Spleen (tissue), 11 donors: ENCODE measurements at regions not wholly inside any gene's neighbourhood (a gene's known extent, or its start where the extent isn't known, plus 50 kb on each side); places are given as distances from the start of the nearest gene placed in this dataset.

Source experiments
- DNase-seq: peaks from one replicate; pipeline ENCODE4 v3.0.0-alpha.2; 2020
- H3K27ac ChIP-seq, 8 donors: fragments of 200-600 bp; sonication (generic) in 7 of 8; 1 replicate in 4 of 8; 2 replicates in 4 of 8; pipeline versions ENCODE4 v1.5.0 to v1.8.0; 2016 to 2021; ENCODE audit warnings: inconsistent platforms in 4 of 8, mild to moderate bottlenecking in 4 of 8, moderate library complexity in 1 of 8
- H3K27me3 ChIP-seq, 7 donors: fragments of 200-600 bp; sonication (generic) in 6 of 7; replicated peaks in 1 of 7; 1 replicate in 4 of 7; 2 replicates in 3 of 7; pipeline versions ENCODE4 v1.5.0 to v1.8.0; 2016 to 2021; ENCODE audit warnings: inconsistent platforms in 3 of 7, mild to moderate bottlenecking in 1 of 7
- H3K36me3 ChIP-seq, 6 donors: fragments of 200-600 bp; sonication (generic) in 5 of 6; 1 replicate in 4 of 6; 2 replicates in 2 of 6; pipeline versions ENCODE4 v1.5.0 to v1.8.0; 2016 to 2021; ENCODE audit warnings: inconsistent platforms in 2 of 6
- H3K4me1 ChIP-seq, 6 donors: fragments of 200-600 bp; sonication (generic) in 5 of 6; 1 replicate in 3 of 6; 2 replicates in 3 of 6; pipeline versions ENCODE4 v1.5.0 to v1.8.0; 2016 to 2021; ENCODE audit warnings: inconsistent platforms in 3 of 6
- H3K4me3 ChIP-seq, 8 donors: fragments of 200-600 bp; sonication (generic) in 7 of 8; 1 replicate in 4 of 8; 2 replicates in 4 of 8; pipeline versions ENCODE4 v1.5.0 to v1.8.0; 2016 to 2021; ENCODE audit warnings: inconsistent platforms in 4 of 8, mild to moderate bottlenecking in 4 of 8, moderate library complexity in 2 of 8
- H3K9me3 ChIP-seq, 8 donors: fragments of 200-600 bp; sonication (generic) in 7 of 8; 1 replicate in 4 of 8; 2 replicates in 4 of 8; pipeline versions ENCODE4 v1.5.0 to v1.8.0; 2016 to 2021; ENCODE audit warnings: inconsistent platforms in 4 of 8
- POLR2A ChIP-seq, 3 donors: fragments of 450-650 bp; IDR thresholded peaks; one replicate each; pipeline ENCODE4 v1.5.1; 2017; ENCODE audit warnings: antibody characterized with exemption in 3 of 3, mild to moderate bottlenecking in 1 of 3
- POLR2AphosphoS5 ChIP-seq, 3 donors: sonication (generic); formaldehyde crosslinking; IDR thresholded peaks; one replicate each; pipeline ENCODE4 v1.5.1; 2017; ENCODE audit warnings: antibody characterized with exemption in 3 of 3
- WGBS, 5 donors: extraction: QIAGEN DNeasy Blood & Tissue Kit in 3 of 5; methylation state at CpG; one replicate each; pipeline versions ENCODE4 v1.1.5 to v1.1.7; 2013 to 2018; 5-methylcytosine and 5-hydroxymethylcytosine counted together
- intact Hi-C: fragments of 100-400 bp; cut with DNase I; formaldehyde crosslinking; loops from one replicate; pipeline ENCODE4 v1.15.0; 2023; ENCODE audit warnings: low total_unique reads
- TF ChIP-seq, protein P1 (sequence below), 11 experiments: fragments of 200-600 bp in 7 of 11; fragments of 450-650 bp in 4 of 11; sonication (generic) in 4 of 11; IDR thresholded peaks in 8 of 11; conservative IDR thresholded peaks in 3 of 11; 1 replicate in 7 of 11; 2 replicates in 4 of 11; pipeline versions ENCODE4 v1.4.0 to v1.8.0; 2016 to 2021; ENCODE audit warnings: antibody characterized with exemption in 11 of 11, inconsistent platforms in 4 of 11, mild to moderate bottlenecking in 1 of 11
- donor health status: healthy with polysubstance abuse.
- donor health status: DM: no; HTN: no; CAD: no; lungs with moderate emphysema.
- donor health status: DM: no; HTN: no; CAD: no.
- donor health status: Bipolar disorder and iron deficiency.
- donor health status: healthy.
- donor health status: DM: no; HTN: no; CAD: no.
- donor health status: DM: yes; HTN: yes; CAD: no.

DNA sequence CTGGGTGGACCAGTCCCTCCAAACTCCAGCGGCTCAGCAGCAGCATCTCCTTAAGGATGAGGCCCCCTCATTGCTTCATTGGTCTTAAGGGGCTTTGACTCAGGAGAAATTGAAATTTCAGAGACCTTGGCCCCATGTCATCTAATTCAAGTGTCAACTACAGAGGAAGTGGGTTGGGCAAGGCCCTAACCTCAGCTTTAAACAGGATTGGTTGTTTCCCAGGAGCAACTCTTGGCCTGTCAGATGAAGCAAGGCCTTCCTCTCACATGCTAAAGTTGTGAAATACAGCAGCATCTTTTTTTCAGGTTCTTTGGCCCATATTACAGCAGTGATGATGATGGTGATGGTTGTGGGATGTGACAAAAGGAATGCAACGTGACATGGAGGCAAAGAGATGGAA is 348.3 kb downstream of the ICE1 start:
- peaks cover 0 to 17% (median 2%) of the 10 kb centered on the region in 6 donors for H3K4me1 ChIP-seq
- H3K27me3 ChIP-seq = no peaks in the 10 kb centered on the region
- intact Hi-C loops = no loop called here
- H3K9me3 ChIP-seq = no peaks in the 10 kb centered on the region
- no peak overlapping the region for H3K4me3 ChIP-seq
- H3K27ac ChIP-seq = no peak overlapping the region
- TF ChIP-seq, protein P1, sequence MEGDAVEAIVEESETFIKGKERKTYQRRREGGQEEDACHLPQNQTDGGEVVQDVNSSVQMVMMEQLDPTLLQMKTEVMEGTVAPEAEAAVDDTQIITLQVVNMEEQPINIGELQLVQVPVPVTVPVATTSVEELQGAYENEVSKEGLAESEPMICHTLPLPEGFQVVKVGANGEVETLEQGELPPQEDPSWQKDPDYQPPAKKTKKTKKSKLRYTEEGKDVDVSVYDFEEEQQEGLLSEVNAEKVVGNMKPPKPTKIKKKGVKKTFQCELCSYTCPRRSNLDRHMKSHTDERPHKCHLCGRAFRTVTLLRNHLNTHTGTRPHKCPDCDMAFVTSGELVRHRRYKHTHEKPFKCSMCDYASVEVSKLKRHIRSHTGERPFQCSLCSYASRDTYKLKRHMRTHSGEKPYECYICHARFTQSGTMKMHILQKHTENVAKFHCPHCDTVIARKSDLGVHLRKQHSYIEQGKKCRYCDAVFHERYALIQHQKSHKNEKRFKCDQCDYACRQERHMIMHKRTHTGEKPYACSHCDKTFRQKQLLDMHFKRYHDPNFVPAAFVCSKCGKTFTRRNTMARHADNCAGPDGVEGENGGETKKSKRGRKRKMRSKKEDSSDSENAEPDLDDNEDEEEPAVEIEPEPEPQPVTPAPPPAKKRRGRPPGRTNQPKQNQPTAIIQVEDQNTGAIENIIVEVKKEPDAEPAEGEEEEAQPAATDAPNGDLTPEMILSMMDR (IDR thresholded peaks at IDR 0.05 in 8 of 11, conservative IDR thresholded peaks at IDR 0.05 in 3 of 11) = no peak
- TF ChIP-seq POLR2A (IDR thresholded peaks at IDR 0.05) (no peak), POLR2AphosphoS5 (IDR thresholded peaks at IDR 0.05) (no peak)
- DNase-seq = no peak
- no peaks in the 10 kb centered on the region for H3K36me3 ChIP-seq
- WGBS, 5 donors = 63 to 92% (median 74%) methylated on average over 2 of the region's 2 CpGs

DNA sequence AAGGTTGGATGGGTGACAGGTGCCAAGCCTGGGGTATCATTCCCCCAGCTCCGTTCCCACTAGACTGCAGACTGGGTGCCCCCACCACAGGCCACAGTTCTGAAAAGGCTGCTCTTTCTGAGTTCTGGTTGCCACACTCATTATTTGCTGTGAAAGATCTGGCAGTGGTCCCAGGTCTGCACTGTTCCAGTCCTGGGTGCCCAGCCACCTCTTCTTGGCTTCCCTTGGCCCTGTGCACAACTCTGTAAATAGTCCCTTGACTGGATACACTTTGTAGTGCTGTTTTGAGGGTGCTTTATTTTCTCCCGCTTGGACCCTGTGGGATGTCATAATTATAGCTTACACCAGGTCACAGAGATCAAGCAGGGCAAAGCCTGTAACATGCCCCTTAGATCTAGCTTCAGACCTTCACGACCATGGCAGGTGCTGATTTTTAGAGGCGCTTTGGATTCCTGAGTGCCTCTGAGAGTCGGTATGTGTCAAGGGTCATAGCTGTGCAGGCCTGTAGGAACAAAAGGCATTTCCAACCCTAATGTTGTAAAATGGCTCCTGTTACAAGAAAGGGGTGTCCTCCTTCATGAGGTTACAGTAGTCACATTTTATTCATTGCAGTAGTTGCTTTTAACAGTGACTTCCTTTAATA is 344.9 kb downstream of the ICE1 start:
- no peak overlapping the region for H3K4me3 ChIP-seq
- H3K27ac ChIP-seq = no peak overlapping the region
- no peaks in the 10 kb centered on the region for H3K9me3 ChIP-seq
- no peak for TF ChIP-seq POLR2A (IDR thresholded peaks at IDR 0.05)
- TF ChIP-seq, protein P1 (IDR thresholded peaks at IDR 0.05 in 8 of 11, conservative IDR thresholded peaks at IDR 0.05 in 3 of 11) = no peak
- no peak for TF ChIP-seq POLR2AphosphoS5 (IDR thresholded peaks at IDR 0.05)
- WGBS, 5 donors = 87 to 95% (median 91%) methylated on average over 5 of the region's 5 CpGs
- peaks cover 0 to 5% (median 0%) of the 10 kb centered on the region in 6 donors for H3K4me1 ChIP-seq
- H3K27me3 ChIP-seq = no peaks in the 10 kb centered on the region
- DNase-seq = no peak
- H3K36me3 ChIP-seq = no peaks in the 10 kb centered on the region
- intact Hi-C loops = no loop called here

DNA sequence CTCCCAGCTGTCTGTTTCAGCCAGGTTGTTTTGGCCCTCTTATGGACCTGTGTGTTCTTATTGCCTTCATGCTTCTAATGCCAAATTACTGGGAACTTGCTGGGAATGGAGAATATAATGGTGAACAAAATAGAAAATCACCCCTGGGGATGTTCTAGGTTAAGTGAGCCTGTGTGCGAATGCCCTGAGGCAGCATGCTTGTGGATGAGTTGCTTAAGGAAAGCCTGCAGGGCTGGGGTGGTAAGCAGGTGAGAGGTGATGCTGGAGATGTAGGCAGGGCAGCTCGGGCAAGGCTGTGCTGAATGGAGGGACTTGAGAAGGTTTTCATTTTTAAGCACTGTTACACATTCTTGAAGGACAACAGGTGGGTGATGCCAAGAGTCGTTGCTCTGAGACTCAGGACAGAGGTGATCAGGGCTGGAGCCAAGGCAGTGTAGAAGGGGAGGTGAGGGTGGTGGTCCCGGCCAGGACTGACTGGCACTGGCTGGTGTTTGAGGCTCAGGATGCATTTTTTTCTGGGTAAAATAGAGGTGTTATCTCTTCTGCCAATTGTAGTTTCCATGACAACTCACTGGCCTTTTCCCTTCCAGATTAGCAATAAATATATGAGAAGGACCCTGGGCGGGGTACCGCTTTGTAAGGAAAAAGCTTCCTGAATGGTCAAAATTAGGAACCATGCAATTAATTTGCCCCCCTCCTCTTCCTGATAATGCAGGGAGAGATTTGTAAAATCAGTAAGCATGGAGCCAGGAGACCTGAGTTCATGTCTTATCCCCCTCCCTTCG is 342.8 kb downstream of the ICE1 start:
- 66 to 80% (median 75%) methylated on average over 7 of the region's 7 CpGs for WGBS, 5 donors

More for the DNA sequence above, 342.8 kb downstream of the ICE1 start:
- intact Hi-C loops = no loop called here
- no peak overlapping the region for H3K27ac ChIP-seq
- DNase-seq = no peak
- H3K4me1 ChIP-seq = no peaks in the 10 kb centered on the region
- TF ChIP-seq POLR2AphosphoS5 (IDR thresholded peaks at IDR 0.05) (no peak), POLR2A (IDR thresholded peaks at IDR 0.05) (no peak)
- TF ChIP-seq, protein P1 (IDR thresholded peaks at IDR 0.05 in 8 of 11, conservative IDR thresholded peaks at IDR 0.05 in 3 of 11) = no peak
- H3K36me3 ChIP-seq = no peaks in the 10 kb centered on the region
- H3K4me3 ChIP-seq = no peak overlapping the region
- H3K9me3 ChIP-seq = peaks cover 0 to 6% (median 0%) of the 10 kb centered on the region in 8 donors
- H3K27me3 ChIP-seq = no peaks in the 10 kb centered on the region
